NCI-H460 (cell line): ENCODE measurements at regions not wholly inside any gene's neighbourhood (a gene's known extent, or its start where the extent isn't known, plus 50 kb on each side); places are given as distances from the start of the nearest gene placed in this dataset.
"Not testable (repeated sequence)": the region's sequence is repeated elsewhere in the genome, so short reads cannot be mapped to it uniquely, and the experiment has no call there.

Experiments
- DNase-seq: peaks from one replicate; pipeline ENCODE4 v3.0.0-alpha.2; 2016; ENCODE audit warnings: low read depth; ENCODE audit errors: extremely low read depth

GRCh38 chr15:84151205-84151931 is 84.2 kb upstream of the GOLGA6L4 start:
- no peak for DNase-seq

DNA sequence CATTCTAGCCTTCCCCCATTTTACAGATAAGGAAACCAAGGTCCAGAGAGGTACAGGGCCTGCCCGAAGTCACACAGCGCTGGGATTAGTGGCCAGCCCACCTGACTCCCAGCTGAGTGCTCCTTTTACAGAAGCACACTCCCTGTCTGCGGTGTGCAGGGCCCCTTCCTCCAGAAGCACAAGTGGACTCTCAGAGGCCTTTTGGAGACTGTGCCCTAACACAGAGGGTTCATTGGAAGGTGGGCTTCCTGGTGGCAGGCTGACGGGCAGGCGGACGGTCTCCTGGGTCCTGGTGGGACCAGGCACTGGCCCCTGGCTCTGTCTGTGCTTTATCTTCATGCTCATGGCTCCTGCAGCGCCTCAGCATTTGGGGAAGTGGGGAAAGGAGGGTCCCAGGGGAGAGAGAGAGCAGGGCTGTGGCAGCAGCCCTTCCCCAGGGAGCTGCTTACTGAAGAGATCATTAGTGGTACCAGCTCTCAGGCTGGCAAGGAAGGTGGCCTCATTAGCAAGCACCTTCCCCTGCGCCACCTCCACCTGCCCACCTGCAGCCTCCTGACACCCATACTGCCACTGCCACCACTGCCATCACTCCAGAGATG is 83.1 kb upstream of the GOLGA6L4 start:
- not testable (repeated sequence) for DNase-seq

GRCh38 chr15:84153655-84154140 is 81.9 kb upstream of the GOLGA6L4 start:
- DNase-seq, result not testable (repeated sequence)

- not testable (repeated sequence) for DNase-seq
Measured at GRCh38 chr15:84154314-84154713, 81.3 kb upstream of the GOLGA6L4 start.

- DNase-seq, result not testable (repeated sequence)
Measured at GRCh38 chr15:84154787-84155186, 80.8 kb upstream of the GOLGA6L4 start.

DNA sequence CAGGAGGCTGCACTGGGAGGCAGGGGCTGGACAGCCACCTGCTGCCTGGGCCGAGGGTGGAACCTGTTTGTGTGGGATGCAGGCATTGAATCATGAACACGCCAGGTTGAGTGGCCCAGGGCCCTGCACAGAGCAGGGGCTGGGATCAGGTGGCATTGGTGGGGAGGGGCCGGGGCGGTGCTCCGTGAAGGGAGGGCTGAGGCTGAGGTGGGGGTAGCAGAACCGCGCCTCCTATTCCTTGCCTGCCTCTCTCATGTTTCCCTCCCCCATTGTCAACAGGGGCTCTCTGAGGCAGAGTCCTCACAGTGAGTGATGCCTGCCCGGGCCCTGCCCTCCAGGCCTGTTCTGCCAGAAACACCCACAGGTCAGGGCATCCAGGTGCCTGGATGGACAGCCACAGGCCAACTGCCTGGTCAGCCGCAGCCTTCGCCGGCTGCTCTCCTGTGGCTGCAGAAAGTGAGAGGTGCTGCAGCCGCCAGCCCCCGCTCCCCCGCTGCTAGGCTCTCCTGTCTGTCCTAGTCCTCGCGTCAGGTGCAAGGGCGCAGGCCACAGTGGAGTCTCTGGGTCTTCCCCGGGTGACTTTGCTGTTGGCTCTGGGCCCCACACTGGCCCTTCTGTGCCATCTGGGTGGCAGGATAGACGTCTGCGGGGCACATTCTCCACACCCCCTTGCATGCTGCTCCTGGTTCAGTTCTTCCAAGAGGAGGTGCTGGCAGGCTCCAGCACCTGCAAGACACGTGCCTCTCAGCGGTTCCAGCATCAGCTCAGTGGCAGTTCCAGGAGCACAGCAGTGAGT is 79.6 kb upstream of the GOLGA6L4 start:
- DNase-seq, result not testable (repeated sequence)

- DNase-seq, result not testable (repeated sequence)
Measured at GRCh38 chr15:84156588-84156840, 79.1 kb upstream of the GOLGA6L4 start.

DNA sequence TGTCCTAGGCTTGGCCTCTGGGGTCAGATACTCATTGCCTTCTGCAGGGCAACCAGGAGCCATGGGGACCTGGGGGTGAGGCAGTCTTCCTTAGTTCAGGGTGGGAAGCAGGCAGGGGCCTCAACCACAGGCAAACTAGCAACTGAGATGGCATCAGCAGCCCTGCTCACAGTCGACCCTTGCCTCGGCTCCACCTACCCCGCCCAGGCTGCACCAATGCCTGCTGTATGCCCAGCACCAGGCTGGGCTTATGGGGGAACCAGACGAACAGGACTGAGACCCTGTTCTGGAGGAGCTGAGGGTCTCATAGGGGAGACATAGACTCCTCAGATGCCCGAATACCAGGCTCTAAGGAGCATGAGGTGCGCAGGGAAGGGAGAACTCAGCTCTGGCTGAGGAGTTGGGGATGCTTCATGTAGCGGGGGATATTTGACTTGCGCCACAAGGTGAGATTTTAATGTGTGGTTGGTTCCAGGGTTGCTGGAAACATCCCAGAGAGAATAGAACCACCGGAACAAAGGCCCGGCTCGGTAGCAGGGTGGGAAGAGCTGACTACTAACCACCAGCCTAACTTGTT is 78.4 kb upstream of the GOLGA6L4 start:
- DNase-seq, result not testable (repeated sequence)

DNA sequence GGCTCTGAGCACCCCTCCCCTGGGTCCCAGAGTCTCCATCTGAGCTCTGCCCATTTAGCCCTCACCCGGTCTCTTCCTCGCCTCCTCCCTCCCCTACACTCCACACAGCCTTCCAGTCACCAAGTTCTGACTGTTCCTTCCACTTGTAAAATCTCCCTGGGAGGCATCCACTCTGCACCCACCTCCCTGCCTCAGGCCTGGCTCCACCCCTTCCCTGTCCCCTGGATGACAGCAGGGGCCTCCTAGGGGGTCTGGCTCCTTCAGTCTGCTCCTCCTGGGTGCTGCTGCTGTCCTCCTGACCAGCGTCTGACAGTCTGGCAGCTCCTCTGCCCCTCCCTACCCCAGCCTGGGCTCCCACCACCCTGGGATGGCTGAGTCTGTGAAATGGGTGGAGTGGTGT is 77.7 kb upstream of the GOLGA6L4 start:
- not testable (repeated sequence) for DNase-seq

GRCh38 chr15:84159346-84160269 is 76.0 kb upstream of the GOLGA6L4 start:
- not testable (repeated sequence) for DNase-seq

DNA sequence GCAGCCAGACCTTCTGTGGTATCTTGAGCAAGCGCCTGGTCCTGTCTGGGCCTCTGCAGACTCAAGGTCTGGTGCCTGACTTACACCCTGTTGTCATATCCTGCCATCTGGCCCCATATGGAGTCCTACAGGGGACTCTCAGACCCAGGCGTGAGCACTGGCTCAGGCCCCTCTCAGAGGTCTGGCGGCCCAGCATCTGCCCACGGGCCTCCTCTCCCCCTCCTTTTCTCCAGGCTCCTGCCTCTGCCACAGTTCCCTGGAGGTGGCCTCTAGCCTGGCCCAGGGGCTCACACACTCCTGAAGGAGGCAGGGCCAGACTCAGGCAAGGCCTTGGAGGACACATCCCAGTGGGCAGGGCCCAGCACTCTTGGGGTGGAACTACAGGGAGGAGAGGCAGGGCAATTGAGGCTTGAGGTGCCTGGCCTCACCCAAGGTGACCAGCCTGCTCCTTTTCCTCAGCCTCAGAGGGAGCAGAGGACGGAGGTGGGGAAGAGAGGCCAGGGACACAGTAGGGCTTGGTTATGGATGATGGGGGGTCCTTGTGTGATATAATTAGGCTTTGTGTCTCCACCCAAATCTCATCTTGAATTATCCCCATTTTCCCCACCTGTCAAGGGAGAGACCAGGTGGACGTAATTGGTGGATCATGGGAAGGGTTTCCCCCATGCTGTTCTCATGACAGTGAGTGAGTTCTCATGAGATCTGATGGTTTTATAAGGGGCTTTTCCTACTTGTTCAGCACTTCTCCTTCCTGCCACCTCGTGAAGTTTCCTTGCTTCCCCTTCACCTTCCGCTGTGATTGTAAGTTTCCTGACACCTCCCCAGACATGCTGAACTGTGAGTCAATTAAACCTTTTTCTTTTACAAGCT is 70.9 kb upstream of the GOLGA6L4 start:
- DNase-seq, result not testable (repeated sequence)

- DNase-seq, result not testable (repeated sequence)
Measured at GRCh38 chr15:84170029-84170428, 65.5 kb upstream of the GOLGA6L4 start.

GRCh38 chr15:84173231-84173610 is 62.4 kb upstream of the GOLGA6L4 start:
- DNase-seq, result not testable (repeated sequence)
